ENCODE measurements at regions not wholly inside any gene's neighbourhood (a gene's known extent, or its start where the extent isn't known, plus 50 kb on each side); places are given as distances from the start of the nearest gene placed in this dataset.

DNA sequence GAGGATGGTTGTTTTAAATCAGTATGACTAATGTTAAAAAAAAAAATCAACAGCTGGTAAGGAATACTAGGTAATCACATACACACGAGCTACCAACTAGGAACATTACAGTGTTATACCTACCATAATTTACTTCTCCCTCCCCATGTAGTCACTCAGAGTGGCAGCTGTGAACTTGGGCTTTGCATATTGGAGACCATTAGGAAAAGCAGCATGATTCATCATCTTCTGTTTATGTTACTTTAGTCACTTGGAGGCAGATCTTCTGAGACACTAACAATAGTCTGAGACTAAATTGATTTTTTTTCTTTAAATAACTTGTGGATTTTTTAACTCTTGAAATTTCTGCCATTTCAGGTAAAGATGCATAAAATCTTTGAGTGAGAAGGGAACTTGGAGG, 141.5 kb upstream of the NR4A3 start:
- Histone ChIP-seq H3K27ac (ENCODE audit: extremely low read depth, low read depth, low read length) (no peak overlapping the region), H3K9me1 (ENCODE audit: control insufficient read depth, insufficient read depth, low read length) (no peaks in the 10 kb centered on the region), H3K36me3 (ENCODE audit: control insufficient read depth, insufficient read depth, low read length) (no peaks in the 10 kb centered on the region), H3K4me1 (replicated peaks in 1 of 2; ENCODE audit: control insufficient read depth in 2 of 2, insufficient read depth in 2 of 2, low read length in 2 of 2) (no peaks in the 10 kb centered on the region), H3K9ac (ENCODE audit: insufficient read depth in 1 of 2, low read depth in 2 of 2, low read length in 2 of 2) (no peak overlapping the region), H3K4me2 (ENCODE audit: insufficient read depth, low read length) (no peak overlapping the region), H3K4me3 (no peak overlapping the region), H3K9me3 (replicated peaks; ENCODE audit: control insufficient read depth, insufficient read depth, low read depth, low read length) (no peaks in the 10 kb centered on the region), H3K27me3 (ENCODE audit: control insufficient read depth in 2 of 2, insufficient read depth in 2 of 2, low read length in 2 of 2) (no peaks in the 10 kb centered on the region), H4K20me1 (replicated peaks; ENCODE audit: control insufficient read depth, insufficient read depth, low read length) (no peaks in the 10 kb centered on the region), H2AFZ (ENCODE audit: low read depth, low read length) (no peak overlapping the region), H3K79me2 (ENCODE audit: control insufficient read depth, insufficient read depth, low read length) (no peaks in the 10 kb centered on the region)
- no peak for DNase-seq (ENCODE audit: extremely low read depth in 1 of 4, low spot score in 3 of 4)
- ChIA-PET CTCF (ENCODE audit: low intra/inter-chr PET ratio) (no interaction called here), POLR2A (interaction anchor here (0.6 to 1.0 kb wide), 2 partner anchors 10 to 1498 kb away, joined by 3 read pairs; no protein-coding TSS in a partner anchor)
- intact Hi-C loops (cut with micrococcal nuclease) (no loop called here), in situ Hi-C loops (cut with MboI) (no loop called here)
- 0% methylated on average over 1 of the region's 1 CpG for WGBS (ENCODE audit: insufficient coverage, low coverage, missing lambda C conversion rate)
- FAIRE-seq: no peak
- ATAC-seq: no peak
- no TSS peak for BruUV-seq (replicated peaks)
- TF ChIP-seq, protein P1, sequence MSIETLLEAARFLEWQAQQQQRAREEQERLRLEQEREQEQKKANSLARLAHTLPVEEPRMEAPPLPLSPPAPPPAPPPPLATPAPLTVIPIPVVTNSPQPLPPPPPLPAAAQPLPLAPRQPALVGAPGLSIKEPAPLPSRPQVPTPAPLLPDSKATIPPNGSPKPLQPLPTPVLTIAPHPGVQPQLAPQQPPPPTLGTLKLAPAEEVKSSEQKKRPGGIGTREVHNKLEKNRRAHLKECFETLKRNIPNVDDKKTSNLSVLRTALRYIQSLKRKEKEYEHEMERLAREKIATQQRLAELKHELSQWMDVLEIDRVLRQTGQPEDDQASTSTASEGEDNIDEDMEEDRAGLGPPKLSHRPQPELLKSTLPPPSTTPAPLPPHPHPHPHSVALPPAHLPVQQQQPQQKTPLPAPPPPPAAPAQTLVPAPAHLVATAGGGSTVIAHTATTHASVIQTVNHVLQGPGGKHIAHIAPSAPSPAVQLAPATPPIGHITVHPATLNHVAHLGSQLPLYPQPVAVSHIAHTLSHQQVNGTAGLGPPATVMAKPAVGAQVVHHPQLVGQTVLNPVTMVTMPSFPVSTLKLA (conservative IDR thresholded peaks at IDR 0.05): no peak
- TF ChIP-seq SOX6 (IDR thresholded peaks at IDR 0.05) (no peak), PPARD (CRISPR knock-in tag; IDR thresholded peaks at IDR 0.05) (no peak), LCOR (CRISPR knock-in tag; IDR thresholded peaks at IDR 0.05) (no peak), BRF1 (IDR thresholded peaks at IDR 0.05; ENCODE audit: borderline replicate concordance, extremely low read depth, insufficient read length) (no peak), CBX5 (IDR thresholded peaks at IDR 0.05; ENCODE audit: borderline replicate concordance, low read depth) (no peak), RBM17 (IDR thresholded peaks at IDR 0.05; ENCODE audit: borderline replicate concordance, low read depth, low read length) (no peak), DDX20 (tag; IDR thresholded peaks at IDR 0.05; ENCODE audit: low read depth) (no peak), EGR1 (conservative IDR thresholded peaks at IDR 0.05) (no peak), E4F1 (CRISPR knock-in tag; IDR thresholded peaks at IDR 0.05; ENCODE audit: borderline replicate concordance) (no peak), FOXA1 (IDR thresholded peaks at IDR 0.05; ENCODE audit: borderline replicate concordance) (no peak), ZNF408 (CRISPR knock-in tag; IDR thresholded peaks at IDR 0.05; ENCODE audit: low read depth) (no peak), MAX (CRISPR knock-in tag; IDR thresholded peaks at IDR 0.05) (no peak)
- TF ChIP-seq, protein P2, sequence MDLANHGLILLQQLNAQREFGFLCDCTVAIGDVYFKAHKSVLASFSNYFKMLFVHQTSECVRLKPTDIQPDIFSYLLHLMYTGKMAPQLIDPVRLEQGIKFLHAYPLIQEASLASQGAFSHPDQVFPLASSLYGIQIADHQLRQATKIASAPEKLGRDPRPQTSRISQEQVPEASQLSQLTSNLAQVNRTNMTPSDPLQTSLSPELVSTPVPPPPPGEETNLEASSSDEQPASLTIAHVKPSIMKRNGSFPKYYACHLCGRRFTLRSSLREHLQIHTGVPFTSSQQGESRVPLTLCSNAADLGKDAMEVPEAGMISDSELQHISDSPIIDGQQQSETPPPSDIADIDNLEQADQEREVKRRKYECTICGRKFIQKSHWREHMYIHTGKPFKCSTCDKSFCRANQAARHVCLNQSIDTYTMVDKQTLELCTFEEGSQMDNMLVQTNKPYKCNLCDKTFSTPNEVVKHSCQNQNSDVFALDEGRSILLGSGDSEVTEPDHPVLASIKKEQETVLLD (IDR thresholded peaks at IDR 0.05): no peak
- TF ChIP-seq, protein P3, sequence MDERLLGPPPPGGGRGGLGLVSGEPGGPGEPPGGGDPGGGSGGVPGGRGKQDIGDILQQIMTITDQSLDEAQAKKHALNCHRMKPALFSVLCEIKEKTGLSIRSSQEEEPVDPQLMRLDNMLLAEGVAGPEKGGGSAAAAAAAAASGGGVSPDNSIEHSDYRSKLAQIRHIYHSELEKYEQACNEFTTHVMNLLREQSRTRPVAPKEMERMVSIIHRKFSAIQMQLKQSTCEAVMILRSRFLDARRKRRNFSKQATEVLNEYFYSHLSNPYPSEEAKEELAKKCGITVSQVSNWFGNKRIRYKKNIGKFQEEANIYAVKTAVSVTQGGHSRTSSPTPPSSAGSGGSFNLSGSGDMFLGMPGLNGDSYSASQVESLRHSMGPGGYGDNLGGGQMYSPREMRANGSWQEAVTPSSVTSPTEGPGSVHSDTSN (CRISPR knock-in tag; IDR thresholded peaks at IDR 0.05; ENCODE audit: low read depth): no peak
- TF ChIP-seq, protein P3 (tag; conservative IDR thresholded peaks at IDR 0.05; ENCODE audit: low read depth): no peak
